ENCODE measurements at regions not wholly inside any gene's neighbourhood (a gene's known extent, or its start where the extent isn't known, plus 50 kb on each side); places are given as distances from the start of the nearest gene placed in this dataset.
"Not testable (repeated sequence)": the region's sequence is repeated elsewhere in the genome, so short reads cannot be mapped to it uniquely, and the experiment has no call there.

GRCh38 chr4:112083587-112084347, 61.5 kb upstream of the FAM241A start:
- no peak for TF ChIP-seq CTCF (IDR thresholded peaks at IDR 0.05; ENCODE audit: unreplicated experiment)
- peaks cover 12% of the 10 kb centered on the region for H3K4me1 Mint-ChIP-seq
- no peak overlapping the region for H3K4me3 Mint-ChIP-seq
- H3K36me3 Mint-ChIP-seq, result no peaks in the 10 kb centered on the region
- no peak for DNase-seq (ENCODE audit: low spot score in 2 of 2, unreplicated experiment in 2 of 2)
- H3K9me3 Mint-ChIP-seq, result no peaks in the 10 kb centered on the region
- H3K27ac Mint-ChIP-seq, result peak overlapping the region; percentile 27
- H3K27me3 Mint-ChIP-seq (ENCODE audit: low read depth), result no peaks in the 10 kb centered on the region

GRCh38 chr4:112085156-112086035, 59.9 kb upstream of the FAM241A start:
- no peaks in the 10 kb centered on the region for H3K9me3 Mint-ChIP-seq
- H3K4me1 Mint-ChIP-seq, result peaks cover 12% of the 10 kb centered on the region
- no peak overlapping the region for H3K4me3 Mint-ChIP-seq
- no peaks in the 10 kb centered on the region for H3K36me3 Mint-ChIP-seq
- no peak overlapping the region for H3K27ac Mint-ChIP-seq
- no peak for DNase-seq (ENCODE audit: low spot score in 2 of 2, unreplicated experiment in 2 of 2)
- TF ChIP-seq CTCF (IDR thresholded peaks at IDR 0.05; ENCODE audit: unreplicated experiment), result no peak
- no peaks in the 10 kb centered on the region for H3K27me3 Mint-ChIP-seq (ENCODE audit: low read depth)

- H3K4me3 Mint-ChIP-seq, result no peak overlapping the region
- DNase-seq (ENCODE audit: low spot score in 2 of 2, unreplicated experiment in 2 of 2), result no peak
- H3K27ac Mint-ChIP-seq, result no peak overlapping the region
- H3K9me3 Mint-ChIP-seq, result no peaks in the 10 kb centered on the region
- no peaks in the 10 kb centered on the region for H3K27me3 Mint-ChIP-seq (ENCODE audit: low read depth)
- TF ChIP-seq CTCF (IDR thresholded peaks at IDR 0.05; ENCODE audit: unreplicated experiment), result no peak
- H3K4me1 Mint-ChIP-seq, result peaks cover 12% of the 10 kb centered on the region
- H3K36me3 Mint-ChIP-seq, result no peaks in the 10 kb centered on the region
Measured at GRCh38 chr4:112086036-112086434, 59.2 kb upstream of the FAM241A start.

GRCh38 chr4:112086661-112087060, 58.6 kb upstream of the FAM241A start:
- H3K4me3 Mint-ChIP-seq; DNase-seq (ENCODE audit: low spot score in 2 of 2, unreplicated experiment in 2 of 2); H3K36me3 Mint-ChIP-seq; H3K9me3 Mint-ChIP-seq; H3K27ac Mint-ChIP-seq; H3K27me3 Mint-ChIP-seq (ENCODE audit: low read depth): not testable (repeated sequence)
- H3K4me1 Mint-ChIP-seq, result peaks cover 12% of the 10 kb centered on the region

GRCh38 chr4:112092330-112092729, 52.9 kb upstream of the FAM241A start:
- not testable (repeated sequence) for H3K27ac Mint-ChIP-seq; H3K36me3 Mint-ChIP-seq; DNase-seq (ENCODE audit: low spot score in 2 of 2, unreplicated experiment in 2 of 2); H3K9me3 Mint-ChIP-seq; H3K4me3 Mint-ChIP-seq; H3K4me1 Mint-ChIP-seq
- H3K27me3 Mint-ChIP-seq (ENCODE audit: low read depth), result peaks cover 14% of the 10 kb centered on the region

GRCh38 chr4:112093636-112094202, 51.5 kb upstream of the FAM241A start:
- TF ChIP-seq CTCF (IDR thresholded peaks at IDR 0.05; ENCODE audit: unreplicated experiment), result no peak
- no peak for DNase-seq (ENCODE audit: low spot score in 2 of 2, unreplicated experiment in 2 of 2)
- Mint-ChIP-seq H3K36me3 (no peaks in the 10 kb centered on the region), H3K27ac (no peak overlapping the region), H3K9me3 (no peaks in the 10 kb centered on the region), H3K27me3 (ENCODE audit: low read depth) (peaks cover 18% of the 10 kb centered on the region), H3K4me3 (no peak overlapping the region), H3K4me1 (no peaks in the 10 kb centered on the region)
